Hindlimb muscle (tissue), 1 donor: ENCODE measurements at regions not wholly inside any gene's neighbourhood (a gene's known extent, or its start where the extent isn't known, plus 50 kb on each side); places are given as distances from the start of the nearest gene placed in this dataset.
"Not testable (repeated sequence)": the region's sequence is repeated elsewhere in the genome, so short reads cannot be mapped to it uniquely, and the experiment has no call there.

Source experiments
- DNase-seq: peaks from one replicate; pipeline ENCODE4 v3.0.0-alpha.2; 2013

DNA sequence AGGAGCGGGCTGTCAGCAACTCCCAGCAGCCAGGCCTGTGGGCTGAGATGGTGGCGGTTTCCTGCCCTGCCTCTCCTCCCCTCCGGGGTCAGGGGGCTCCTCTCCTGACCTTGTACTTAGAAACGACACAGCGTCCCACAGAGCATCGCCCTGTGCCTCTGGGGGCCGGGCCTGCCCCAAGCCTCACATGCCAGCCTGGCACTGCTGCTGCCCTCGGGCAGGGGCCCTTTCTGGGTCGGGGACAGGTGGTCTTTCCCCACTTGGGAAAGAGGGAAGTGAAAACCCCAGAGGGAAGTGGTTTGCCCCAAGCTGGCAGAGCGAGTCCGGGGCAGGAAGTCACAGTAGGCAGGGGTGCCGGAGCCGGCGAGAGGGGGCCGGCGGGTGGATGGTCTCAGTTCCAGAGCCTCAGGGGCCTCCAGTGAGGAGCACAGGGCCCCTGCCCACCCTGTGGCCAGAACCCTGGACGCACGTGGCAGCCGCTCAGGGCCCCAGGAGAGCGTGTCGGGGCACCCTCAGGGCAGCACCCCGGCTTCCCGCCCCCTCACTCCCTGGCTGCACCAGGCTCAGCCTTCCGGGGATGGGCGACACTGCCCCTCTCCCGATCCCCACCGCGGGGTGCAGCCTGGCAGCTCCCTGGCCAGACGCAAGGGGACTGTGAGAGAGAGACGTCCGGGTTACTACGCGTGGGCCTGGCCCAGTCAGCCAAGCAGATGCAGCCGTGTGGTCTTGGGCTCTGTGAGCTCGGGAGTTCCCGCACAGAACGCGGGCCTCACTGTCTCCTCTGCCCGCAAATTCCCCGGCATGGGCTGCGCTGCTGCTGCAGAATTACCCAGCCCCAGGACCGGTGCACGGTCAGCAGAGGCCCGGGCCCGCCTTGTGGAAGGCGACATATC, 4382.9 kb upstream of the TPTE start:
- DNase-seq: not testable (repeated sequence)

DNA sequence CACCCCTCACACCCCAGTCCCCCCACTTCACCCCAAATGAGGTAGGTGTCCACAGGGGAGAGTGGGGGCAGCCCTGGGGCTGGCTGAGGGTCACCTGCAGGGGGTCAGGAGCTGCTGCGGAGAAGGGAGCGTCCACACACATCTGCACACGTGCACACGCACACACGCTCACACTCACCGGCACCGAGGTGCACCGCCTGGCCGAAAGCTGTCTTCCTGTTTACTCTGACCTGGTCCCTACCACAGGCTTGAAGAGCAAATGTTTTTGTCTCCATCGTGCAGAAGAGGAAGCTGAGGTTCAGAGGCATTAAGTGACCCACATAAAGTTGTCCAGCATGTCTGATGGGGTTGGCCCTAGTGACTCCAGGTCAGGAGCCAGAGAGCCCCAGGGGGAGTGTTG, 4382.1 kb upstream of the TPTE start:
- DNase-seq: not testable (repeated sequence)

DNA sequence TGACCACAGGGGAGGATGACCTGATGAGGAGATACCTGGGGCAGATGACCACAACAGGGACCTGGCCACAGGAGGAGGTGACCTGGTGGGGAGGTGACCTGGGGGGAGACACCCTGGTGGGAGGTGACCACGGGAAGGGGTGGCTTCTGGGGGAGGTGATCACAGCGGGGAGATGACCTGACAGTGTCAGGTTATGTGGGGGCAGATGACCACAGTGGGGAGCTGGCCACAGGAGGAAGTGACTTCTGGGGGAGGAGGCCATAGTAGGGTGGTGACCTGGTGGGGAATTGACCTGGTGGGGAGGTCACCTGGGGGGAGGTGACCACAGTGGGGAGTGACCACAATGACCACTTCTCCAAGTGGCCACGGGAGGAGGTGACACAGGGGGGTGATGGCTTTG, 4381.5 kb upstream of the TPTE start:
- not testable (repeated sequence) for DNase-seq

DNA sequence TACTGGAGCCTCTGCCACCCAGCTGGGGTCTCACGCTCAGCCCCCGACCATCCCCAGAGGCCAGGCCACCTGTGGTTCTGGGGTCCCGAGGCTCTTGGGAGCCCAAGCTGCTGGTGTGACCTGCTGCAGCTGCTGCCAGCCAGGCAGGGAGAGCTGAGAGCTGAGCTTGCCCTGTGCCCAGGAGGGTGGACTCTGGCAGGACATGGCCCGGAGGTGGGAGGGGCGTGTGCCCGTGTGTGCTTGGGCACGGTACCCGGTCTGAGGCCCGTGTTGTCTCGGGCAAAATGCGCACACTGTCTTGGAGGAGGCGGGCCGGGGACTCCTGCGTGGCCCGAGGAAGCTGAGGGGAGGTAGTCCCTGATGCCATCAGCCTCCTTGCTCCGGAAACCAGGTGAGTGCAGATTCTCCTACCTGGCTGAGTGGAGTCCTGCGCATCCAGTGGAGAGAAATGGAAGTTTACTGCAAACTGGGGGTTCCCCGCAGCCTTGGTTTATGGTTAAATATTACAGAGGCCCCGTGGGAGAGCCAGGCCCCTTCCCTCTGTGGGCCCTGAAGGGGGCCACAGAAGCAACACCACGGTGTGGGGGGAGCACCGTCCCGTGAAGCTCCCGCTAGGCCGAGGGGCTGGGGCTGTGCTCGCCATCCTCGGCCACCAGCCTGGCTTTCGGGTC, 4380.8 kb upstream of the TPTE start:
- not testable (repeated sequence) for DNase-seq

DNA sequence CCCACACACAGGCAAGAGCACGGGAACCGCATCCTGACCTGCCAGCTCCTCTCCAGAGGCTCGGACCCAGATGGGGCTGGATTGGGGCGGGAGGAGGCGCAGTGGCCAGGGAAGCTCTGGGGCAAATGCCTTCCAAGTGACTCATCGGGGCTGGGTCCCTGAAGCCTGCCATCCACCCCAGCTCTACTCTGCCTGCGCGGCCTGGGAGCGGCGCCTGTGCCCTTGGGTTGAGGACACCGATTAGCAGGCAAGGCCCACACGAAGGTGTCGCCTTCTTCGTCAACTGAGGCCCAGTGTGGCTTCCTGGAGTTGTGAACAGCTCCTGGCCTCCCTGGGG, 4380.3 kb upstream of the TPTE start:
- not testable (repeated sequence) for DNase-seq

DNA sequence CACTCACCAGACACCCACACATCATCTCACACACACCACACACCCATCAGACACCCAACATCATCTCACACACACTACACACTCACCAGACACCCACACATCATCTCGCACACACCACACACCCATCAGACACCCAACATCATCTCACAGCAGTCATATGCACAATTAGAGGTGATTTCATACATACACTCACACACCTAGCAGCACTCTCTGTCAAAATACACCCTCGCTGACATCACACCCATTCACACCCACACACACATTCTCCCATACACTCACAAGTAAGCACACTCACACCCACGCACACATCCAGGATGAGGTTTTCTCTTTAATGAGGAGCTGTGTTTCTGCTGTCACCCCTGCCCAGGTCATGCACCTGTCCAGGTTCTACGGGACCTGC, 4368.2 kb upstream of the TPTE start:
- DNase-seq: not testable (repeated sequence)

DNA sequence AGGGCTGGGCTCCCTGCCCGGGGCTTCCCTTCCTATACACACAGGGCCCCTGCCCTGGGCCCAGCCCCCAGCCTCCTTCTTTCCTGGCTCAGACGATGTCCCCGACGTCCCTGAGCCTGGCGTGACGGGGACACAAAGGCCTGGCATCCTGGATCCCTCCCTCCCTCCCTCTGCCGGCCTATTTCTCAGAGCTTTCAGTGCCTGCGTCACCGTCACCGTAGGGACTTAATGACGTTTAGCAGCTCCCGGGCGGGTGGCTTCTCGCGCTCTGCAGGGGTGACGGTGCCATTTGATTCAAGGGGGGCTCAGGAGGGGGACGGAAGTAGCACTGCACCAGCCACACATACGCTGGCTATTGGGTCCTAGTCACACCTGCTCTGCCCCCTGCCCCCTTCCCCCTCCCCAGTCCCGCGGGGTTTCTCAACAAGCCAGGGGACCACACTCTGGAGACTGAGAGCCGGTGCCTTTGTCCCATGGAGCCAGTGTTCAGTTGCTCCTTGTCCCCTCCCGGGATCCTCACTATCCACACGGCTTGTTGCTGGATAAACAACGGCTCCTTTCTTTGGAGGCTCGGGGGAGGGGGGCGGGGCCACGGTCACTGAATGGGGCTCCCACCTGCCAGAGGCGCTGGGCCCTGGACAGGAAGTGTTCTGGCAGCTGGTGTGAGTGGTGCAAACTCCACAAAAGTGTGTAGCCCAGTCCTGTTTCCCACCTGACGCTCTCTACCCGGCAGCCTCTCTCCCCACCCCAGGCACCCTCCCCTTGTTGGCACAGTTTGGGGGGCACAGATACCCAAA, 4366.7 kb upstream of the TPTE start:
- DNase-seq: not testable (repeated sequence)

DNA sequence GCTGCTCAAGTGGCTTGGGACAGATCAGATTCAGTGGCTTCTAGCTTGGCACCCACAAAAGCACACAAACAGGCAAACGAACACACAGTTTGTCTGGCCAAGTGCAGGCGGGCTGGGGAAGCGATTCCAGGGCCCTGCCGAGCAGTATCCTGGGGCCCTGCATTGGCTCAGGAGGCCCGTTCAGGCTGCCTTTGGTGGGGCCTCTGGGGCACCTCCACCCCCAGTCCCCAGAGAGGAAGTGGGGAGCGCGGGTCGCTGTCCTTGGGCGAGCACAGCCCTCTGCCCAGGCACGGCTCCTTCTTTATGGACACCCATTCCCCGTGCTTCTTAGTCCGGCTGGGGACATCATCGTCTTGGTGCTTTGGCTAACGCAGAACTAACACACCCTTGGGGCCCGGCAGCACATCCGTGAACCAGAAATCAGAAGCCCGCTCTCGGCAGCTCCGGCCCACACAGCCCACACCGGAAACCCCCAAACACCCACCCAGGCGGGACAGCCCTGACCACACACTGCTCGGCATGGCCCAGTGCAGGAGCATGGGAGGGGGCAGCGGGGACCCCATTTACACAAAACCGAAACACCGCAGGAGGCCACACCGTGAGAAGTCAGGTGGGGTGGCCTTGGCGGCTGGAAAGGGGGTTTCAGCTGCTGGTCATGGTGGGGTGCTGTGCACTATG, 4364.5 kb upstream of the TPTE start:
- DNase-seq: not testable (repeated sequence)

DNA sequence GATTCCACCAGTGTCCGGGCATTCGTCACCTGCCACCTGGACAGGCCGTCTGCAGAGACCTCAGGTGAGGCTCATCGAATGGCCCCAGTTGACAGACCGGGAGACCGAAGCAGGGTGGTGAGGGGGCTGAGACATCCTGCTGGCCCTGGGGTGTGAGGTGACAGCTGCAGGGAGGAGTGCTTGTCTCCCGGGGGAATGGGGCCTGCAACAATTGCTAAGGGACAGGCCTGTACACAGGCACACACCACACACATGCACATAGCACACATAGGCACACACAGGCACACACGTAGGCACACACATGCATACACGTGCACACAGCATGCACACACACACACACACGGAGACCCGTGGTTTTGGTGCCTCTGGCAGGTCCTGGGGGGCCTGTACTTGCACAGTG, 4363.9 kb upstream of the TPTE start:
- not testable (repeated sequence) for DNase-seq

DNA sequence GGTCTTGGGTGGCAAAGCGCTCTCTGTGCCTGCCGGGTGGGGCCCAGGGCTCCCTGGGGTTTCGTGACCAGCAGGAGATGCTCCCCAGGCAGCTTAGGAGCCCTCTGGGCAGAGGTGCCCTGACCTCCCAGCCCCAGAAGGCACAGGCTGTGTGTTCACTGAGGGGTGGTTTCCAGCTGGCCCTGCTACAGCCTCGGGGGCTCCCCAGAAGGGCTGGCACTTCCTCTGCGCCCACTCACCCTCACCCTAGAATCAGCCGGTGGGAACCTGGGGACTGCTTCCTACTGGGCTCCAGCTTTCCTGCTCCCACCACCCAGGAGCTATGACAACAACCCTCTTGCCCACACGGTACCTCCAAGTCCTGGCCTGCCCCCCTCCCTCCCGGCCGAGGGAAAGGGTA, 4363.2 kb upstream of the TPTE start:
- DNase-seq: not testable (repeated sequence)
